HepG2 (cell line): ENCODE measurements at regions not wholly inside any gene's neighbourhood (a gene's known extent, or its start where the extent isn't known, plus 50 kb on each side); places are given as distances from the start of the nearest gene placed in this dataset.

Experiments
- ATAC-seq: fragments of 200-7000 bp; cut with Tn5 transposase; 3 replicates; pipeline ENCODE4 v1.9.1; 2020; ENCODE audit warnings: mild to moderate bottlenecking, moderate library complexity
- BruUV-seq: library from RNA; stranded (reverse); fragments of 400-500 nt; replicated peaks from 2 replicates; lab custom pipeline; 2021; lab: Mats Ljungman, UMichigan
- CTCF ChIA-PET: fragments of 300-600 bp; formaldehyde crosslinking; extraction: SDS; loops from one replicate; lab custom pipeline; 2021; ENCODE audit warnings: low total read pairs, inconsistent platforms, low intra/inter-chr PET ratio; lab: Yijun Ruan, JAX
- POLR2A ChIA-PET: fragments of 350-600 bp; sonication (Branson Sonifier 250); formaldehyde crosslinking; loops from one replicate; lab custom pipeline; 2020; ENCODE audit warnings: antibody characterized with exemption, inconsistent platforms; lab: Yijun Ruan, JAX
- DNase-seq: peaks from one replicate; pipeline ENCODE4 v3.0.0-alpha.2; 2015; ENCODE audit warnings: low spot score
- FAIRE-seq: peaks from 3 replicates; lab custom pipeline; 2011; peaks lifted over from hg19 to GRCh38; lab: Jason Lieb, UNC
- H2AFZ ChIP-seq: one replicate; pipeline ENCODE4 v1.6.1; 2011; ENCODE audit warnings: low read length, inconsistent platforms
- H3K27ac ChIP-seq: fragments of 300-600 bp; 3 replicates; pipeline ENCODE4 v1.8.0; 2011; ENCODE audit warnings: mixed run types, mild to moderate bottlenecking, mixed read lengths, low read length, inconsistent platforms; ENCODE audit not compliant: insufficient read depth; ENCODE audit errors: extremely low read length
- H3K27me3 ChIP-seq, 2 experiments: fragments of 200-600 bp in 1 of 2; 2 replicates in 1 of 2; 3 replicates in 1 of 2; pipeline versions ENCODE4 v1.6.0 to v1.8.0; 2011; ENCODE audit warnings: low read length in 2 of 2, mild to moderate bottlenecking in 2 of 2, moderate library complexity in 2 of 2, inconsistent platforms in 1 of 2; ENCODE audit not compliant: insufficient read depth in 2 of 2, control insufficient read depth in 1 of 2
- H3K36me3 ChIP-seq, 2 experiments: fragments of 200-600 bp in 1 of 2; replicated peaks in 1 of 2; 2 replicates in 1 of 2; 3 replicates in 1 of 2; pipeline versions ENCODE4 v1.5.1 to v1.8.0; 2011; ENCODE audit warnings: low read length in 2 of 2, inconsistent platforms in 1 of 2; ENCODE audit not compliant: insufficient read depth in 2 of 2, control insufficient read depth in 1 of 2
- H3K4me1 ChIP-seq: 2 replicates; pipeline ENCODE4 v1.5.1; 2012; ENCODE audit warnings: low read length, inconsistent platforms; ENCODE audit not compliant: insufficient read depth
- H3K4me2 ChIP-seq: 2 replicates; pipeline ENCODE4 v1.6.0; 2011; ENCODE audit warnings: low read depth, low read length, inconsistent platforms
- H3K4me3 ChIP-seq, 3 experiments: fragments of 200-600 bp in 1 of 3; sonication (generic), shearing (Covaris generic) in 1 of 3; replicated peaks in 1 of 3; 2 replicates each; pipeline ENCODE4 v1.5.1; 2011 to 2016; ENCODE audit warnings: low read length in 3 of 3, inconsistent platforms in 2 of 3, low read depth in 2 of 3, mild to moderate bottlenecking in 2 of 3, control low read depth in 1 of 3, mixed read lengths in 1 of 3; ENCODE audit not compliant: insufficient read depth in 1 of 3
- H3K79me2 ChIP-seq: one replicate; pipeline ENCODE4 v1.6.1; 2011; ENCODE audit warnings: low read length, inconsistent platforms; ENCODE audit not compliant: insufficient read depth
- H3K9ac ChIP-seq: 2 replicates; pipeline ENCODE4 v1.6.0; 2011; ENCODE audit warnings: mild to moderate bottlenecking, low read depth, low read length, inconsistent platforms; ENCODE audit not compliant: insufficient read depth
- H3K9me3 ChIP-seq: 2 replicates; pipeline ENCODE4 v1.5.1; 2012; ENCODE audit warnings: mild to moderate bottlenecking, low read length
- H4K20me1 ChIP-seq: 2 replicates; pipeline ENCODE4 v1.6.0; 2011; ENCODE audit warnings: inconsistent platforms, mild to moderate bottlenecking, low read length, moderate library complexity; ENCODE audit not compliant: insufficient read depth
- ATM ChIP-seq: fragments of 450-650 bp; IDR thresholded peaks from 2 replicates; pipeline ENCODE4 v1.7.1; 2017; ENCODE audit warnings: mild to moderate bottlenecking, borderline replicate concordance
- GZF1 ChIP-seq: sonication (generic); formaldehyde crosslinking; IDR thresholded peaks from 2 replicates; pipeline ENCODE4 v1.5.1; 2020; ENCODE audit warnings: mild to moderate bottlenecking, missing genetic modification reagents
- KDM4B ChIP-seq: sonication (generic); formaldehyde crosslinking; IDR thresholded peaks from 2 replicates; pipeline ENCODE4 v1.4.0; 2020; ENCODE audit warnings: missing genetic modification reagents
- NCOA5 ChIP-seq: sonication (generic); formaldehyde crosslinking; IDR thresholded peaks from 2 replicates; pipeline ENCODE4 v1.4.0; 2020; ENCODE audit warnings: missing genetic modification reagents
- SMC3 ChIP-seq: IDR thresholded peaks from 2 replicates; pipeline ENCODE4 v1.6.1; 2011; ENCODE audit warnings: low read length, improper control_type of control experiment
- SNRNP70 ChIP-seq: fragments of 200-400 bp; formaldehyde crosslinking; IDR thresholded peaks from 2 replicates; pipeline ENCODE4 v1.6.1; 2017; ENCODE audit warnings: mild to moderate bottlenecking, low read depth, low read length, moderate library complexity
- STAG1 ChIP-seq: sonication (generic); formaldehyde crosslinking; IDR thresholded peaks from 2 replicates; pipeline ENCODE4 v1.4.0; 2020; ENCODE audit warnings: missing genetic modification reagents
- ZBTB7B ChIP-seq: sonication (generic); formaldehyde crosslinking; IDR thresholded peaks from 2 replicates; pipeline ENCODE4 v1.4.0; 2020; ENCODE audit warnings: missing genetic modification reagents
- ZFY ChIP-seq: sonication (generic); formaldehyde crosslinking; IDR thresholded peaks from 2 replicates; pipeline ENCODE4 v1.4.0; 2020; ENCODE audit warnings: missing genetic modification reagents
- ZNF547 ChIP-seq: sonication (generic); formaldehyde crosslinking; IDR thresholded peaks from 2 replicates; pipeline ENCODE4 v1.5.1; 2020; ENCODE audit warnings: mild to moderate bottlenecking, missing genetic modification reagents
- ZNF564 ChIP-seq: sonication (generic); formaldehyde crosslinking; IDR thresholded peaks from 2 replicates; pipeline ENCODE4 v1.8.1; 2023; ENCODE audit warnings: mild to moderate bottlenecking, missing genetic modification reagents
- ZNF780A ChIP-seq: sonication (generic); formaldehyde crosslinking; IDR thresholded peaks from 2 replicates; pipeline ENCODE4 v1.8.0; 2022; ENCODE audit warnings: mild to moderate bottlenecking, missing genetic modification reagents, moderate library complexity
- WGBS: methylation state at CpG from one replicate; pipeline ENCODE4 v1.1.6; 2017; ENCODE audit warnings: low lambda C conversion rate; 5-methylcytosine and 5-hydroxymethylcytosine counted together
- in situ Hi-C: cut with HindIII; loops from 2 replicates; pipeline ENCODE4 v1.10.0; 2017; ENCODE audit warnings: low pct_unique_long_range_greater_than_20kb; ENCODE audit not compliant: extremely low pct_ligation_motif_present
- intact Hi-C: fragments of 100-400 bp; cut with micrococcal nuclease; formaldehyde crosslinking; loops from one replicate; pipeline ENCODE4 v1.10.0; 2022; ENCODE audit not compliant: unreplicated experiment
- TF ChIP-seq, protein P1 (sequence below): sonication (generic); formaldehyde crosslinking; IDR thresholded peaks from 2 replicates; pipeline ENCODE4 v1.4.0; 2020; ENCODE audit warnings: missing genetic modification reagents

DNA sequence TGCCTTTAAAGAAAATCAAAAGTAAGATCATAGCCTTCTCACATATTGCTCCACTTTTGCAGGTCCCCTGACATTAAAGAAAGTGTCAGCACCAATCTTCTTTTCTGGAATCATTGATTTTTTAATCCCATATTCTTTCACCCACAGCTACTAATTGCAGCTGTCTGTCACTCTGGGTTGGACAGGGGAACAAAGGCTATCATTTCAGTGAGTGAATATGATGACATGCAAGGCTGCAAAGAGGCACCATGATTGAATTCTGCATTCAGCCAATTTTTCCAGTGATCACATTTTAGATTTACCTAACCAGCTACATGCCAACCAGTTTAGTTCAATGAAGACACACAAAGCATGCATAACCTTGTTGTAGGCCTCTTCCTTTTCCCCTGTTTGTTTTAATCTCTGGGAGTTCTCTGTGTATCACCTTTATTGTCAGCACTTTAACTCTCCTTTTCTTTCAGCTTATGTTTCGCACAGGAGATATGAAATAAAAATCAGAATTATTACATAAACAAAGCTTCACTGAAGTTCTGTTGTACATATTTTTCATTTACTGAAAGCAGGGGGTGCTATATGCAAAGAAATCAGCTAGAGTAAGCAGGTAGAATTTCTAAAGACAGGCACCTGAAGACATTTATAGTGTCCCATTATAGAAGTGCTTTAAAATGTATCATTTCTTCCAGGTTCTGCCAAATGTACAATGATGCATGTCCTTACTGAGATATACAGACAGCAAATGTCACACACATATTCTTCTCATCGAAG is 584.8 kb downstream of the PLA2G4A start:
- Histone ChIP-seq H3K4me3 (no peak overlapping the region), H3K27ac (no peak overlapping the region), H4K20me1 (no peaks in the 10 kb centered on the region), H3K9me3 (no peaks in the 10 kb centered on the region), H3K9ac (no peak overlapping the region), H3K36me3 (no peaks in the 10 kb centered on the region), H3K27me3 (no peaks in the 10 kb centered on the region), H3K4me1 (no peaks in the 10 kb centered on the region), H2AFZ (no peak overlapping the region), H3K4me2 (no peak overlapping the region), H3K79me2 (no peaks in the 10 kb centered on the region)
- TF ChIP-seq SMC3 (0 out of 2 replicates have a peak, but pooled peaks have one; percentile 3), STAG1 (CRISPR knock-in tag) (peak; percentile 52), ZFY (CRISPR knock-in tag) (no peak), SNRNP70 (no peak), ZBTB7B (CRISPR knock-in tag) (no peak), NCOA5 (CRISPR knock-in tag) (no peak)
- TF ChIP-seq, protein P1, sequence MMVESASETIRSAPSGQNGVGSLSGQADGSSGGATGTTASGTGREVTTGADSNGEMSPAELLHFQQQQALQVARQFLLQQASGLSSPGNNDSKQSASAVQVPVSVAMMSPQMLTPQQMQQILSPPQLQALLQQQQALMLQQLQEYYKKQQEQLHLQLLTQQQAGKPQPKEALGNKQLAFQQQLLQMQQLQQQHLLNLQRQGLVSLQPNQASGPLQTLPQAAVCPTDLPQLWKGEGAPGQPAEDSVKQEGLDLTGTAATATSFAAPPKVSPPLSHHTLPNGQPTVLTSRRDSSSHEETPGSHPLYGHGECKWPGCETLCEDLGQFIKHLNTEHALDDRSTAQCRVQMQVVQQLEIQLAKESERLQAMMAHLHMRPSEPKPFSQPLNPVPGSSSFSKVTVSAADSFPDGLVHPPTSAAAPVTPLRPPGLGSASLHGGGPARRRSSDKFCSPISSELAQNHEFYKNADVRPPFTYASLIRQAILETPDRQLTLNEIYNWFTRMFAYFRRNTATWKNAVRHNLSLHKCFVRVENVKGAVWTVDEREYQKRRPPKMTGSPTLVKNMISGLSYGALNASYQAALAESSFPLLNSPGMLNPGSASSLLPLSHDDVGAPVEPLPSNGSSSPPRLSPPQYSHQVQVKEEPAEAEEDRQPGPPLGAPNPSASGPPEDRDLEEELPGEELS (CRISPR knock-in tag) = no peak
- ChIA-PET CTCF (no interaction called here), POLR2A (no interaction called here)
- 6% methylated on average over 2 of the region's 2 CpGs for WGBS
- no peak for ATAC-seq
- no TSS peak for BruUV-seq
- DNase-seq = no peak
- in situ Hi-C loops = no loop called here
- FAIRE-seq = no peak
- intact Hi-C loops = no loop called here

DNA sequence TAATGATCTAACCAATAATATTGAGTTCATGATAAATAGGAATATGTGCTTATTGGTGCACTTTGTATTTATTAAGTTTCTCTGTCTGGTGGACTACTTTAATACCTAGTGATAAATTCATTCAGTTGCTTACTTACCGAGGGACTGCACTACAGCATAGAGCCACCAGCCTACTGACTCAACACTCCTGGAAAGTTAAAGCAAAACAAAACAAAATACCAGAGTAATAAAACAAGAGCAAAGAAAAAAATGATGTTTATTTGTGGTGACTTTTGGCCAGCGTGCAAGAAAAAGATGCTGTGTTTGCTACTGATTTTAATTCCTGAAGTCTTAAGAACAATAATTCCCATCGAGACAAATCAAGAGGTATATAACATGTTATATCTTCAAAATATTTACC is 586.3 kb downstream of the PLA2G4A start:
- POLR2A ChIA-PET = no interaction called here
- DNase-seq (no peak), ATAC-seq (no peak), FAIRE-seq (no peak)
- 0% methylated on average over 3 of the region's 3 CpGs for WGBS
- H3K9ac ChIP-seq = no peak overlapping the region
- CTCF ChIA-PET = no interaction called here
- H3K9me3 ChIP-seq = no peaks in the 10 kb centered on the region
- no peaks in the 10 kb centered on the region for H3K27me3 ChIP-seq
- BruUV-seq = no TSS peak
- H3K4me2 ChIP-seq = no peak overlapping the region
- intact Hi-C loops = no loop called here
- no peak overlapping the region for H2AFZ ChIP-seq
- no peaks in the 10 kb centered on the region for H4K20me1 ChIP-seq
- no peaks in the 10 kb centered on the region for H3K4me1 ChIP-seq
- no peaks in the 10 kb centered on the region for H3K36me3 ChIP-seq
- no peaks in the 10 kb centered on the region for H3K79me2 ChIP-seq
- H3K27ac ChIP-seq = no peak overlapping the region
- H3K4me3 ChIP-seq = no peak overlapping the region
- in situ Hi-C loops = no loop called here
- TF ChIP-seq ZNF564 (CRISPR knock-in tag) (no peak), ATM (no peak), KDM4B (CRISPR knock-in tag) (no peak), ZNF780A (CRISPR knock-in tag) (no peak), GZF1 (CRISPR knock-in tag) (no peak), ZNF547 (no peak)
